ENCODE measurements at regions not wholly inside any gene's neighbourhood (a gene's known extent, or its start where the extent isn't known, plus 50 kb on each side); places are given as distances from the start of the nearest gene placed in this dataset.

DNA sequence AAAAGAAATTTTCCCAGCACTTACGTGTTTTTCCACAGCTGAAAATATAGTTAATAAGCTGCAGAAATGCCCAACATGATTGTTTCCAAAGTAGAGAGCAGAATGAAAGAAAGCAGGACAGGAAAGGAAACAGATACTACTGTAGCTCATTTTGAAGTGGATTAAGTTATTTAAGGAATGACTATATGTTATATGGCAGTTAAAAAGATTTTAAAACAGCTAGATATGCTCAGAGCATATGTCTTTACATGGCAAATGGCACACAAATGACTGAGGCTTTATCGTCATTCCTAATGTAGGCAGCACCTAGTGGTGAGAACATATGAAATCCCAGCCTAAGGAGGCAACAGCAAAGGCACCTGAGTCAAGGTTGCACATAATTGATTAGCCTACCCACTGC lies 106.6 kb upstream of the SEMA6D start:
- Histone ChIP-seq H3K4me1 (ENCODE audit: control insufficient read depth in 1 of 2, insufficient read depth in 1 of 2, low read depth in 1 of 2, low read length in 1 of 2) (no peaks in the 10 kb centered on the region), H3K27me3 (no peaks in the 10 kb centered on the region), H3K36me3 (no peaks in the 10 kb centered on the region), H3K27ac (no peak overlapping the region), H3K9me3 (no peaks in the 10 kb centered on the region), H3K4me3 (ENCODE audit: low read depth in 1 of 2, low read length in 1 of 2) (no peak overlapping the region)
- TF ChIP-seq CTCF (IDR thresholded peaks at IDR 0.05), result no peak

DNA sequence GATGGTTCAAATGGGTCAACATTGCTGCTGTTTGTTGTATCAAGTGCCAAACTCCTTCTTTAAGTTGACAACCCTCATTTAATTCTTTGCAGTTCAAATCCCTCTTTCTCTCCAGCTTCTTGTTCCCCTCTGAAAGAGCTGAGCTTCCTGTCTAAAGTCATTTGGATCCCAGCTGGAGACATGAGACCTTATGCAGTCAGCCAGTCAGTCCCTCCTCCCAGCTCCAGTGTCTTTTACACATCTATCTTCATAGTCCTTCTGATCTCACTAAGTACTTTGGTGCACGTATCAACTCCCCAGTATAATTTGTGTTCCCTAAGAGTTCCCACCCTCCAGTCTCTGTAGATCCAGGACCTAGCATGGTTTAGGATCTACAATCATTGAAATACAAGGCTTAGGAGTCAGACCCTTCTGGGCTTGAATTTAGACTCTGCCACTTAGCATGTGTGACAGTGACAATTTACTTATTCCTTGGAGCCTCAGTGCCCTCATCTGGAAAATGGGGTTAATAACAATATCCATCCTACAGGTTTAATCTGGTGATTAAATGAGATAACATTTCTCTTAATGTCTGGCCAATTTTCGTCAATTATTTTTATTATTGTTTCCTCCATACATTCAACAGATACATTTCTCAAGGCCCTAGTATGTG lies 102.8 kb upstream of the SEMA6D start:
- no peak overlapping the region for H3K27ac ChIP-seq
- no peak for TF ChIP-seq CTCF (IDR thresholded peaks at IDR 0.05)

DNA sequence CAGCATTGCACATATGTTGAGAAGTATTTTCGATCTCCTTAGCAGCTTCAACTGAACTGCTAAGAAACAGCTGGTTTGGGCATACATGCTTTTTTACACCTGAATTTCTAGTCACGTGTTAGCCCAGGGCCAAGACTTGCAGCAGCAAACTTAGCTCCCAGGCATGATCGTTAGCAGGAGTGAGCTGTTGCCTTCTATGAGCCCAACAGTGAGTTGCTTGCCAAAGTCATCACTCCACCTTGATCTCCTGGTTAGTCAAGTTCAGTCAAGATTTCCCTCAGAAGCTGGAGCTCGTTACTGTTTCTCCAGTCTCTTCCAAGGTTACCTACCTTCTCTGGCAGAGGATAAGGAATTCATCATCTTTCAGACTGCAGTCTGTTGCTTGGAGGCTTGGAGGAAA lies 100.4 kb upstream of the SEMA6D start:
- Histone ChIP-seq H3K36me3 (no peaks in the 10 kb centered on the region), H3K9me3 (no peaks in the 10 kb centered on the region), H3K4me1 (ENCODE audit: control insufficient read depth in 1 of 2, insufficient read depth in 1 of 2, low read depth in 1 of 2, low read length in 1 of 2) (no peaks in the 10 kb centered on the region), H3K27me3 (no peaks in the 10 kb centered on the region), H3K4me3 (ENCODE audit: low read depth in 1 of 2, low read length in 1 of 2) (no peak overlapping the region), H3K27ac (no peak overlapping the region)
- no peak for TF ChIP-seq CTCF (IDR thresholded peaks at IDR 0.05)

More for the DNA sequence above, 102.8 kb upstream of the SEMA6D start:
- no peak overlapping the region for H3K4me3 ChIP-seq (ENCODE audit: low read depth in 1 of 2, low read length in 1 of 2)
- H3K4me1 ChIP-seq (ENCODE audit: control insufficient read depth in 1 of 2, insufficient read depth in 1 of 2, low read depth in 1 of 2, low read length in 1 of 2), result no peaks in the 10 kb centered on the region
- no peaks in the 10 kb centered on the region for H3K9me3 ChIP-seq
- H3K36me3 ChIP-seq, result no peaks in the 10 kb centered on the region
- H3K27me3 ChIP-seq, result no peaks in the 10 kb centered on the region

DNA sequence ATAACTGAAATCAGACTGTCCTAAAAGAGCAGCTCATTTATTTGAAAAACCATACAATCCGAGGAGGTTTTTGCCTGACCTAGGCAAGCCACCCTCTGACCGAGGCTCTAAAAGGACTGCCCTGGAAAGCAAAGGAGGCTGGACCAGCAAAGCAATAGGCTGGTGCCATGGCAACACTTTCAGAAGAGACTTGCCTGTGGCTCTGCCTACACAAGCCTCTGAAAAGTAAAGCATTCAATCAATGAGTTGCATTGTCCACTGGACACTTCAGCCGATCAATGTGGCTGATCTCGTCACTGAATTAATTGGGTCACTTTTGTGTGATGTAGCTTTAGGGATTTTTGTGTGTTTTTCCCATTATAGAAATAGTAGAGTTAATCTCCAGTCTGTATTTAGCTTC lies 99.1 kb upstream of the SEMA6D start:
- TF ChIP-seq CTCF (IDR thresholded peaks at IDR 0.05), result no peak
- no peak overlapping the region for H3K4me3 ChIP-seq (ENCODE audit: low read depth in 1 of 2, low read length in 1 of 2)
- H3K4me1 ChIP-seq (ENCODE audit: control insufficient read depth in 1 of 2, insufficient read depth in 1 of 2, low read depth in 1 of 2, low read length in 1 of 2), result no peaks in the 10 kb centered on the region
- H3K36me3 ChIP-seq, result no peaks in the 10 kb centered on the region
- no peaks in the 10 kb centered on the region for H3K9me3 ChIP-seq
- H3K27me3 ChIP-seq, result no peaks in the 10 kb centered on the region
- no peak overlapping the region for H3K27ac ChIP-seq

DNA sequence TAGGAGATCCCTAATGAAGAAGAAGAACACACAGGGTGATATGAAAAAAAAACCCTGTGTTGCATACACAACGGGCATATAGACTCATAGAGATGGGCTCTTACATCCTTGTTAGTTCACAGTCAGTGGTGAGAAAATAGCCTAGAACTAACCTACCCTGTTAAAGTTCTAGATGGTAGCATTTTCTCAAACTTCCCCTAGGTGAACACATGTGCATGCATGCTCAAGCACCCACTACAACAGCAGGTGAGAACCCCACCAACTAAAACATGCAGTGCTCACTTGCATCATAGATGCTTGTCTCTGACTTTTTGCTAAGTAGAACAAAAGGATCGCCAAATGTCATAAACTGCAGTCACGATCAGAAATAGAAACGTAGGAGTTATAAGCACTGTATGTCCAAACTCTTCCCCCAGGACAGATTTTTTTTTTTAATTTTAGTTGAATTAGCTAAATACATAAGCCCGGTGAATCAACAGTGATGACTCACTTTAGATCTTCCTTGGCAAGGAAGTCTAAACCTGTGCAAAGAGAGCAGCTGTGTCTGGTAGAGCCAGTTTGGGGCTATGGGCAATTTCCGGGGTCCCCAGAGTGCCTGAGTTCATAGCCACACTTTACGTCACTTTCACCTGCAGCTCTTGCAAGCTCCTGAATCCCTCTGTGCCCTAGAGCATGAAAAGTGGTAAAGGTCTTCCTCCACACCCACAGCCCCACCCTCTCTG lies 96.2 kb upstream of the SEMA6D start:
- no peaks in the 10 kb centered on the region for H3K4me1 ChIP-seq (ENCODE audit: control insufficient read depth in 1 of 2, insufficient read depth in 1 of 2, low read depth in 1 of 2, low read length in 1 of 2)
- H3K4me3 ChIP-seq (ENCODE audit: low read depth in 1 of 2, low read length in 1 of 2), result no peak overlapping the region
- H3K27me3 ChIP-seq, result no peaks in the 10 kb centered on the region
- H3K27ac ChIP-seq, result no peak overlapping the region
- H3K36me3 ChIP-seq, result no peaks in the 10 kb centered on the region
- no peak for TF ChIP-seq CTCF (IDR thresholded peaks at IDR 0.05)
- no peaks in the 10 kb centered on the region for H3K9me3 ChIP-seq

All from neutrophil (primary cell).